Prostate gland (tissue), 2 donors: ENCODE measurements at regions not wholly inside any gene's neighbourhood (a gene's known extent, or its start where the extent isn't known, plus 50 kb on each side); places are given as distances from the start of the nearest gene placed in this dataset.

Experiments
- POLR2A ChIP-seq: fragments of 450-650 bp; IDR thresholded peaks from one replicate; pipeline ENCODE4 v1.6.1; 2016; ENCODE audit warnings: antibody characterized with exemption, mild to moderate bottlenecking
- POLR2AphosphoS5 ChIP-seq: sonication (generic); formaldehyde crosslinking; IDR thresholded peaks from one replicate; pipeline ENCODE4 v1.6.1; 2017; ENCODE audit warnings: antibody characterized with exemption
- TF ChIP-seq, protein P1 (sequence below), 4 experiments: fragments of 200-600 bp in 2 of 4; fragments of 450-650 bp in 2 of 4; sonication (generic) in 2 of 4; IDR thresholded peaks; 1 replicate in 3 of 4; 2 replicates in 1 of 4; pipeline ENCODE4 v1.5.1; 2016 to 2019; ENCODE audit warnings: antibody characterized with exemption in 4 of 4, mild to moderate bottlenecking in 2 of 4, moderate library complexity in 2 of 4

DNA sequence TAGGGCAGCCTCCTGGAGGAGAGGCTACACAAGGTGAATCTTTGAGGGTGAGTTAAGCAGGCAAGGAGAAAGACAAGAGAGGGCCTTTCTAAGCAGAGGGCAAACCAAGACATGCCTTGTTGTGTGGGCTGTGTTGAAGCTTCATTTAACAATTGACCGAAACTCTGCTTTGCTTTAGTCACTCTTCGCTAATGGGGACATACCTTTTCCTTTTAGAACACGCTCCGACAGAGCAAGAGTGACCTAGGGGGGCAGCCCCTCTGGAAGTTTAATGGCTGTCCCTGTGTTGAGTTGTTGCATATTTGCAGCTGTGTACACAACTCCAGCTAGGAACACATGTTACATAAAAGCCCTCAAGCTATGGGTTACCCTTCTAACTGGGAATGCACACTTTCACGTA lies 218.1 kb upstream of the WWC1 start:
- TF ChIP-seq, protein P1, sequence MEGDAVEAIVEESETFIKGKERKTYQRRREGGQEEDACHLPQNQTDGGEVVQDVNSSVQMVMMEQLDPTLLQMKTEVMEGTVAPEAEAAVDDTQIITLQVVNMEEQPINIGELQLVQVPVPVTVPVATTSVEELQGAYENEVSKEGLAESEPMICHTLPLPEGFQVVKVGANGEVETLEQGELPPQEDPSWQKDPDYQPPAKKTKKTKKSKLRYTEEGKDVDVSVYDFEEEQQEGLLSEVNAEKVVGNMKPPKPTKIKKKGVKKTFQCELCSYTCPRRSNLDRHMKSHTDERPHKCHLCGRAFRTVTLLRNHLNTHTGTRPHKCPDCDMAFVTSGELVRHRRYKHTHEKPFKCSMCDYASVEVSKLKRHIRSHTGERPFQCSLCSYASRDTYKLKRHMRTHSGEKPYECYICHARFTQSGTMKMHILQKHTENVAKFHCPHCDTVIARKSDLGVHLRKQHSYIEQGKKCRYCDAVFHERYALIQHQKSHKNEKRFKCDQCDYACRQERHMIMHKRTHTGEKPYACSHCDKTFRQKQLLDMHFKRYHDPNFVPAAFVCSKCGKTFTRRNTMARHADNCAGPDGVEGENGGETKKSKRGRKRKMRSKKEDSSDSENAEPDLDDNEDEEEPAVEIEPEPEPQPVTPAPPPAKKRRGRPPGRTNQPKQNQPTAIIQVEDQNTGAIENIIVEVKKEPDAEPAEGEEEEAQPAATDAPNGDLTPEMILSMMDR (IDR thresholded peaks at IDR 0.05), result no peak
- TF ChIP-seq POLR2A (no peak), POLR2AphosphoS5 (no peak)
